ENCODE measurements at regions not wholly inside any gene's neighbourhood (a gene's known extent, or its start where the extent isn't known, plus 50 kb on each side); places are given as distances from the start of the nearest gene placed in this dataset.

- DNase-seq (ENCODE audit: low spot score) = no peak
- H3K36me3 ChIP-seq = no peaks in the 10 kb centered on the region
- TF ChIP-seq CTCF (IDR thresholded peaks at IDR 0.05) = no peak
- no peak overlapping the region for H3K4me3 ChIP-seq
- no peaks in the 10 kb centered on the region for H3K4me1 ChIP-seq
- H3K27ac ChIP-seq = no peak overlapping the region
- H3K27me3 ChIP-seq = no peaks in the 10 kb centered on the region
- no peaks in the 10 kb centered on the region for H3K9me3 ChIP-seq
These were observed 116.6 kb downstream of the NTMT2 start for GRCh38 chr1:170262276-170262939.

- TF ChIP-seq CTCF (IDR thresholded peaks at IDR 0.05) = no peak
- no peaks in the 10 kb centered on the region for H3K36me3 ChIP-seq
- no peak overlapping the region for H3K4me3 ChIP-seq
- no peak for DNase-seq (ENCODE audit: low spot score)
- no peaks in the 10 kb centered on the region for H3K27me3 ChIP-seq
- no peak overlapping the region for H3K27ac ChIP-seq
- no peaks in the 10 kb centered on the region for H3K9me3 ChIP-seq
- H3K4me1 ChIP-seq = no peaks in the 10 kb centered on the region
These were observed 119.5 kb downstream of the NTMT2 start for GRCh38 chr1:170265234-170265633.

GRCh38 chr1:170267317-170267716, 121.6 kb downstream of the NTMT2 start:
- TF ChIP-seq CTCF (IDR thresholded peaks at IDR 0.05) = no peak
- Histone ChIP-seq H3K27me3 (no peaks in the 10 kb centered on the region), H3K4me3 (no peak overlapping the region), H3K9me3 (no peaks in the 10 kb centered on the region), H3K36me3 (no peaks in the 10 kb centered on the region), H3K4me1 (peaks cover 0 to 5% of the 10 kb centered on the region in 2 donors), H3K27ac (no peak overlapping the region)
- DNase-seq (ENCODE audit: low spot score) = no peak

GRCh38 chr1:170271430-170272161, 125.8 kb downstream of the NTMT2 start:
- TF ChIP-seq CTCF (IDR thresholded peaks at IDR 0.05) = no peak
- Histone ChIP-seq H3K27me3 (no peaks in the 10 kb centered on the region), H3K36me3 (no peaks in the 10 kb centered on the region), H3K4me1 (peaks cover 0 to 5% of the 10 kb centered on the region in 2 donors), H3K27ac (no peak overlapping the region), H3K9me3 (no peaks in the 10 kb centered on the region), H3K4me3 (no peak overlapping the region)
- DNase-seq (ENCODE audit: low spot score) = no peak

GRCh38 chr1:170273291-170274130, 127.8 kb downstream of the NTMT2 start:
- no peaks in the 10 kb centered on the region for H3K27me3 ChIP-seq
- no peak overlapping the region for H3K4me3 ChIP-seq
- no peak for TF ChIP-seq CTCF (IDR thresholded peaks at IDR 0.05)
- H3K4me1 ChIP-seq = peaks cover 0 to 5% of the 10 kb centered on the region in 2 donors
- no peaks in the 10 kb centered on the region for H3K36me3 ChIP-seq
- H3K9me3 ChIP-seq = no peaks in the 10 kb centered on the region
- H3K27ac ChIP-seq = peak overlapping the region in 1 of 2 donors; percentile 43
- DNase-seq (ENCODE audit: low spot score) = no peak
